AG09319 (cell line): ENCODE measurements at regions not wholly inside any gene's neighbourhood (a gene's known extent, or its start where the extent isn't known, plus 50 kb on each side); places are given as distances from the start of the nearest gene placed in this dataset.

Source experiments
- DNase-seq: peaks from one replicate; pipeline ENCODE4 v3.0.0-alpha.2; 2010; ENCODE audit warnings: low read depth; ENCODE audit errors: extremely low read depth
- CTCF ChIP-seq: IDR thresholded peaks from 2 replicates; pipeline ENCODE4 v1.5.1; 2011; ENCODE audit warnings: low read depth, mild to moderate bottlenecking, inconsistent platforms, low read length, moderate library complexity

DNA sequence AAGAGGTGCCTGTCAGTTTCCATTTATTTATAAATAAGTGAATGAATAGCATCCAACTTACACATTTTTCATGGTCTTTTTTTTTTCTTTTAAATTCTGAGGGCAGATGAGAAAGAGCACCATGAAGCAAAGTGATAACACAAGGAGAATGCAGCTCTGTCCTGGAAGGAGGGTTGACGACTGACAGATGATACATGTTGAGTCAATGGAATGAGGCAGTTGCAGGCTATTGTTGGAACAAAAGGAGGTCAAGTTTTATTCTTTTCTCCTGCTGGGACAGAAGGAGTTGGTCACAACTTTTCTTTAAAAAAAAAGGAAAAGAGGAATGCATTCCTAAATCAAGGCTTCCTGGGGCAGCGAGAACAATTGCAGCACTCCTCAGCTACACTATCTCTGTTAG, 119.9 kb upstream of the PLEKHG7 start:
- no peak for DNase-seq
- no peak for TF ChIP-seq CTCF

GRCh38 chr12:92582475-92582874, 120.3 kb upstream of the PLEKHG7 start:
- no peak for TF ChIP-seq CTCF
- no peak for DNase-seq

DNA sequence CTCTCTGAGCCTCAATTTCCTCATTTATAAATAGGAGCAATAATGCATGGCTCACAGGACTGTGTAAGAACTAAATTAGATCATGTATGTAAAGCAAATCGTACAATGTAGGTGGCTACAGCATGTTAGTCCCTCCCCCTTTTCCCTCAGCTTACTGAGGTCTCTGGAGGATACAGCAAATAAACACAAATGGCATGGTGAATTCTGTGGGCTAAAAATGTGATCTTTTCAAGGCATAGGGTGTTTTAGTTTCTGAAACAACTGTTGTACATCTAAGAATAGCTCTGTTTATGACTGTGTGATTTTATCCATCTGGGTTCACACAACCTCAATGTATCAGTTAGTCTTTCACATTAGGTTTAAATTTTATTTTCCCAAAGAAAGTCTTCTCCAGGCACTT, 121.2 kb upstream of the PLEKHG7 start:
- DNase-seq: no peak
- no peak for TF ChIP-seq CTCF

DNA sequence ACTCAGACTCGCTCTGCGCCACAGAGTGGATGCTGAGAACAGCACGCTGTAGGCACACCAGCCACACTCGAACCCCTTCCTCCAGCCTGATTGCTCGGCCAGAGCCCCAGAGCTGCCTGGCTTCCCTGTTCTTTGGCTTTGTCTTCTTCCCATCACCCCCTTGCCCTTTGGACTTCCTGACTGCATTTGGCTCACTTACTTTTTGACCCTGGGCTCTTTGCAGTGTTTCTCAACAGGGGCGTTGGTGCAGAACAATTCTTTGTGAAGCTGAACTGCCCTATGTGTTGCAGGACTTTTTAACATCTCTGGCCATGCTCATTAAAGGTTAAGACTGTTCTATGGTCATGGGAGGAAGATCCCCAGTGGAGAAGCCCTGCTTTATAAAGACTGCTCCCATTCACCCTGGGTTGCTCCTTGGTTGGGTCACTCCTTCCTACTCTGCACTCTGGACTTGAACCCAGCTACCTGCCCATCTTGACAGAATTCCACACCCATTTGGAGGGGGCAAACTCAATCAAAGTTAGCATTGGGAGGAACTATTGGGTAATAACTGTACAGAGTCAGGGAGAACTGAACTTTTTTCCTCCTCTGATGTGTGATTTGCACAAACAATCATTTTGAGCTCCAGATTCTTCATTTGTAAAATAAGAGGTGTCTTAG, 127.7 kb upstream of the PLEKHG7 start:
- DNase-seq: no peak
- no peak for TF ChIP-seq CTCF

DNA sequence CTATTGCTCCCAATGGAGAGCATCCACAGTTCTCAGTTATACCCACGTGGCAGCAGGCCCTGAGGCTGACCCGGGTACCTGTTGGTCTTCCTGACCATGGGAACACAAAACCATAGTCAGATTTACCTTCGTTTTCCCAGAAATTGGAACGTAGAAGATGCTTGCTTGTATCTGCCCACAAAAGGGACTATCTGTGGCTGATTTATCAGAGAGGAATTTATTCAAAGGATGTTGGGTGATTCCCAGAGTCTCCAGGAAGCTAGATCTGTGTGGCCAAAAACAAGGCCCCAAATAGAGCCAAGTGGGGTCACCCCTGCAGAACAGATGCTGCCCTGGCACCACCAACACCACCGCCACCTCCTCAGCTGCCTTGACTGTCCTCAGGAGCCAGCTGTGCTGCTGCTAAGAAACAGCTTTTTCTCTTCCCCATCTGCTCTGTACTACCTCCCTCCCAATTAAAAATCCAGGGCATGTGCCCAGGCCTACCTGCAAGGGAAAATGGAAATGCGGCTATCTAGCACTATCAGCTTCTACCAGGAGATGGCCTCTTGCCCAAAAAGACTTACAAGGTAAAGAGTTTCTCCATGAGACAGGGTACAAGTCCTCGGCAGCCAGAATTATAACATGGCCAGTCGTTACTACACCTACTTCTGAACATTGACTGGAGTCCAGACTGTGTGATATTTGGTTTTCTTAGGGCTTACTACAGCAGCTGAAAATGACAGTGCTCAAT, 128.6 kb upstream of the PLEKHG7 start:
- DNase-seq: no peak
- peak; percentile 11; the same call in 1 of the 2 replicates for TF ChIP-seq CTCF

DNA sequence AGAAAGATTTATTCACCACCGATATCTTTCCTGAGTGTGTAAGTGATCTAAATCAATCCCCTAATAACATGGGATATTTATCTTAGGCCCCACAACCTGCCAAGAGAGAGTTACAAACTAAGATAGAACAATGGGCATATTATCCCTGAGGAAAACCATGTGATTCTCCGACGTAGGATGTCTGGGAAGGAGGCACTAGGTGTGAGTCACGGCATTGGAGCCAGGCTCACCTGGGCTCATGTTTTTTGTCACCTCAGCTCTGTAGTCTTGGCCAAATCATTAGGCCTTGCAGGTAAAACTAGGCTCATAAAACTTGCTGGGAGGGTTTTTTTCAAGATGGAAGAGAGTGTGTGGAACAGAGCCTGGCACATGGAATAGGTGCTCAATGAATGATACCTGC, 129.7 kb upstream of the PLEKHG7 start:
- no peak for DNase-seq
- no peak for TF ChIP-seq CTCF

DNA sequence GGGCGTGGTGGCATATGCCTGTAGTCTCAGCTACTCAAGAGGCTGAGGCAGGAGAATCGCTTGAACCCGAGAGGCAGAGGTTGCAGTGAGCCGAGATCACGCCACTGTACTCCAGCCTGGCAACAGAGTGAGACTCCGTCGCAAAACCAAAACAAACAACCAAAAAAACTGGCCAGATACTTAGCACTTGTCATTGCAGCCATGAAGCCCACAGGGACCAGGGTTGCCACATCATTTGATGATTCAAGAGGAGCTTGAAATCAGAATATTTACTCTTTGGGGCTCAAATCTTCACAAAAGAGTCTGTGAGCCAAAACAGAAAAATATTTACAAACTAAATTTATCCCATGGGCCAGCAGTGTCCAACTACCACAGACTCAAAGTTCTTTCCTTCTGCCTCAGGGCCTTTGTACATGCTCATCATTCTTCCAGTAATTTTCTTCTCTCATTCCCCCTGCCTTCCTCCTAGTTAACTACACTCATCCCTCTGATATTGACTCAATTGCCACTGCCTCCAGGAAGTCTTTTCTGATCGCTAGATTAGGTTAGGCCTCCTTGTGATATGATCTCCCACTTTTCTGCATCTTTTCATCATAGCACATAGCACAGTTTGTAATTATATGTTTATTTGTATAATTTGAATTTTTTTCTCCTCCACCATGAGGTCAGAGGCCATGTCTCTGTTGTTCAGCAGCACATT, 130.8 kb upstream of the PLEKHG7 start:
- TF ChIP-seq CTCF: no peak
- DNase-seq: no peak
